OCI-LY7 (cell line): ENCODE measurements at regions not wholly inside any gene's neighbourhood (a gene's known extent, or its start where the extent isn't known, plus 50 kb on each side); places are given as distances from the start of the nearest gene placed in this dataset.

Source experiments
- BruUV-seq: library from RNA; stranded (reverse); fragments of 400-500 nt; replicated peaks from 2 replicates; lab custom pipeline; 2021; lab: Mats Ljungman, UMichigan
- CTCF ChIA-PET: fragments of 300-600 bp; sonication (Branson Sonifier 250); formaldehyde crosslinking; loops from one replicate; lab custom pipeline; 2022; ENCODE audit warnings: antibody characterized with exemption; ENCODE audit not compliant: unreplicated experiment; lab: Charles Lee
- POLR2A ChIA-PET: fragments of 300-600 bp; sonication (Branson Sonifier 250); formaldehyde crosslinking; loops from one replicate; lab custom pipeline; 2022; ENCODE audit warnings: antibody characterized with exemption; lab: Charles Lee
- DNase-seq: peaks from one replicate; pipeline ENCODE4 v3.0.0-alpha.2; 2015; ENCODE audit warnings: low spot score
- H2AFZ ChIP-seq: fragments of 200-600 bp; sonication (generic), shearing (Covaris generic); 2 replicates; pipeline ENCODE4 v1.6.1; 2014; ENCODE audit warnings: mild to moderate bottlenecking, antibody characterized with exemption, low read length, moderate library complexity
- H3K27ac ChIP-seq: fragments of 200-600 bp; sonication (generic); 2 replicates; pipeline ENCODE4 v1.5.1; 2014; ENCODE audit warnings: mixed run types, low read depth, mild to moderate bottlenecking, moderate library complexity, low read length, inconsistent platforms; ENCODE audit not compliant: poor library complexity, severe bottlenecking
- H3K36me3 ChIP-seq: fragments of 200-600 bp; sonication (generic); 2 replicates; pipeline ENCODE4 v1.6.1; 2014; ENCODE audit warnings: mild to moderate bottlenecking, antibody characterized with exemption, low read length, moderate library complexity, mixed read lengths; ENCODE audit not compliant: insufficient read depth
- H3K4me1 ChIP-seq: fragments of 200-600 bp; sonication (generic); 2 replicates; pipeline ENCODE4 v1.5.1; 2014; ENCODE audit warnings: mild to moderate bottlenecking, low read length; ENCODE audit not compliant: insufficient read depth, poor library complexity, severe bottlenecking
- H3K4me2 ChIP-seq: fragments of 200-600 bp; sonication (generic); 2 replicates; pipeline ENCODE4 v1.6.1; 2014; ENCODE audit warnings: mild to moderate bottlenecking, low read length
- H3K4me3 ChIP-seq: fragments of 200-600 bp; sonication (generic); 2 replicates; pipeline ENCODE4 v1.5.1; 2014; ENCODE audit warnings: mild to moderate bottlenecking, low read depth, low read length; ENCODE audit not compliant: poor library complexity, severe bottlenecking
- H3K79me2 ChIP-seq: fragments of 200-600 bp; sonication (generic); 2 replicates; pipeline ENCODE4 v1.6.1; 2016; ENCODE audit warnings: low read depth, mild to moderate bottlenecking, low read length, moderate library complexity, mixed read lengths; ENCODE audit not compliant: insufficient read depth
- H3K9me2 ChIP-seq: fragments of 200-600 bp; sonication (generic); 2 replicates; pipeline ENCODE4 v1.6.1; 2016; ENCODE audit warnings: mild to moderate bottlenecking, low read length, mixed read lengths; ENCODE audit not compliant: insufficient read depth
- H3K9me3 ChIP-seq: fragments of 200-600 bp; sonication (generic); 2 replicates; pipeline ENCODE4 v1.6.1; 2014; ENCODE audit warnings: mild to moderate bottlenecking, mixed run types, low read length, mixed read lengths
- H4K20me1 ChIP-seq: fragments of 200-600 bp; sonication (generic); 2 replicates; pipeline ENCODE4 v1.6.1; 2014; ENCODE audit warnings: mild to moderate bottlenecking, antibody characterized with exemption, low read length, moderate library complexity, mixed read lengths; ENCODE audit not compliant: insufficient read depth
- EZH2phosphoT487 ChIP-seq: fragments of 200-600 bp; sonication (generic); IDR thresholded peaks from 2 replicates; pipeline ENCODE4 v1.6.1; 2018; ENCODE audit warnings: low read depth, borderline replicate concordance, mild to moderate bottlenecking, mixed run types, antibody characterized with exemption, low read length, moderate library complexity, mixed read lengths
- intact Hi-C: fragments of 100-400 bp; cut with micrococcal nuclease; formaldehyde crosslinking; loops from one replicate; pipeline ENCODE4 v1.10.0; 2022; ENCODE audit not compliant: unreplicated experiment
- TF ChIP-seq, protein P1 (sequence below): fragments of 200-600 bp; sonication (generic); conservative IDR thresholded peaks from 2 replicates; pipeline ENCODE4 v1.5.1; 2014; ENCODE audit warnings: mild to moderate bottlenecking, antibody characterized with exemption, low read length, moderate library complexity, mixed read lengths

GRCh38 chr4:145295122-145295521 lies 114.7 kb upstream of the OTUD4 start:
- no peak overlapping the region for H3K4me3 ChIP-seq
- no peaks in the 10 kb centered on the region for H3K79me2 ChIP-seq
- DNase-seq: no peak
- peaks cover 20% of the 10 kb centered on the region for H3K4me1 ChIP-seq
- H3K36me3 ChIP-seq: no peaks in the 10 kb centered on the region
- H3K9me2 ChIP-seq: no peaks in the 10 kb centered on the region
- no TSS peak for BruUV-seq
- TF ChIP-seq, protein P1, sequence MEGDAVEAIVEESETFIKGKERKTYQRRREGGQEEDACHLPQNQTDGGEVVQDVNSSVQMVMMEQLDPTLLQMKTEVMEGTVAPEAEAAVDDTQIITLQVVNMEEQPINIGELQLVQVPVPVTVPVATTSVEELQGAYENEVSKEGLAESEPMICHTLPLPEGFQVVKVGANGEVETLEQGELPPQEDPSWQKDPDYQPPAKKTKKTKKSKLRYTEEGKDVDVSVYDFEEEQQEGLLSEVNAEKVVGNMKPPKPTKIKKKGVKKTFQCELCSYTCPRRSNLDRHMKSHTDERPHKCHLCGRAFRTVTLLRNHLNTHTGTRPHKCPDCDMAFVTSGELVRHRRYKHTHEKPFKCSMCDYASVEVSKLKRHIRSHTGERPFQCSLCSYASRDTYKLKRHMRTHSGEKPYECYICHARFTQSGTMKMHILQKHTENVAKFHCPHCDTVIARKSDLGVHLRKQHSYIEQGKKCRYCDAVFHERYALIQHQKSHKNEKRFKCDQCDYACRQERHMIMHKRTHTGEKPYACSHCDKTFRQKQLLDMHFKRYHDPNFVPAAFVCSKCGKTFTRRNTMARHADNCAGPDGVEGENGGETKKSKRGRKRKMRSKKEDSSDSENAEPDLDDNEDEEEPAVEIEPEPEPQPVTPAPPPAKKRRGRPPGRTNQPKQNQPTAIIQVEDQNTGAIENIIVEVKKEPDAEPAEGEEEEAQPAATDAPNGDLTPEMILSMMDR: no peak
- TF ChIP-seq EZH2phosphoT487: no peak
- H4K20me1 ChIP-seq: no peaks in the 10 kb centered on the region
- H3K4me2 ChIP-seq: no peak overlapping the region
- no peaks in the 10 kb centered on the region for H3K9me3 ChIP-seq
- H2AFZ ChIP-seq: no peak overlapping the region
- H3K27ac ChIP-seq: no peak overlapping the region
- intact Hi-C loops: no loop called here
- CTCF ChIA-PET: no interaction called here
- POLR2A ChIA-PET: no interaction called here

DNA sequence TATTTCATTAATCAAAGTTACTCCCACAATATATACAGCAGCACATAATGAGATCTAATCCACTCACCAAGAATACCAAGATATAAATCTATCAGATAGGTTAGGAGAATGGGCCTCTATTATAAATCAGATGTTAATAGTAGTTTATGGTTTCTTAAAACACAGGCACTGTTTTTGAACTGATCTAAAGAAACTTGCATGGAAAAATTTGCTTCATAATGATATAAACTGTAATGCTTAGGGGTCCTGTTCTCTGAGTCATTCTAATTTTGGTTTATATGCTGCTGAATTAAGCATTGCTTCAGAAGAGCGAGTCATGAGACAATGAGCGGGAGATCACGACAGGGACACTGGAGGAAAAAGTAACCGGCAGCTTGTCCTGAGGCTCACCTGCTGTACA lies 113.3 kb upstream of the OTUD4 start:
- no peak overlapping the region for H3K27ac ChIP-seq
- no peaks in the 10 kb centered on the region for H3K9me2 ChIP-seq
- H3K4me2 ChIP-seq: no peak overlapping the region
- ChIA-PET POLR2A (interaction anchor here (0.6 kb wide), 1 partner anchor 104 kb away, joined by 4 read pairs; no protein-coding TSS in a partner anchor), CTCF (no interaction called here)
- intact Hi-C loops: no loop called here
- no TSS peak for BruUV-seq
- no peaks in the 10 kb centered on the region for H3K36me3 ChIP-seq
- no peaks in the 10 kb centered on the region for H4K20me1 ChIP-seq
- H3K4me3 ChIP-seq: no peak overlapping the region
- H3K4me1 ChIP-seq: peaks cover 6% of the 10 kb centered on the region
- no peaks in the 10 kb centered on the region for H3K9me3 ChIP-seq
- TF ChIP-seq, protein P1: no peak
- no peak for TF ChIP-seq EZH2phosphoT487
- no peak overlapping the region for H2AFZ ChIP-seq
- no peak for DNase-seq
- H3K79me2 ChIP-seq: no peaks in the 10 kb centered on the region

DNA sequence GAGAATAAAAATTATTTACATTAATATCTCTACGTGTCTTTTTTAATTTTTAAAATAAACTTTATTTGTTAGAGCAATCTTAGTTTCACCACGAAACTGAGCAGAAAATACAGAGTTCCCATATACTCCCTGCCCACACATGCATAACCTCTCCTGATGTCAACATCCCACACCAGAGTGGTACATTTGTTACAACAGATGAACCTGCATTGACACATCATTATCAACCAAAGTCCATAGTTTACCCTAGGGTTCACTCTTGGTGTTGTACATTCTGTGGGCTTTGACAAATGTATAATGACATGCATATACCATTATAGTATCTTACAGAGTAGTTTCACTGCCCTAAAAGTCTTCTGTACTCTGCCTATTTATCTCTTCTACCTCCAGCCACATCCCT lies 110.6 kb upstream of the OTUD4 start:
- Histone ChIP-seq H3K9me3 (no peaks in the 10 kb centered on the region), H4K20me1 (no peaks in the 10 kb centered on the region), H3K36me3 (no peaks in the 10 kb centered on the region), H3K9me2 (no peaks in the 10 kb centered on the region), H3K4me2 (no peak overlapping the region), H3K4me3 (no peak overlapping the region), H3K4me1 (no peaks in the 10 kb centered on the region), H3K27ac (no peak overlapping the region), H2AFZ (no peak overlapping the region), H3K79me2 (no peaks in the 10 kb centered on the region)
- no peak for DNase-seq
- TF ChIP-seq EZH2phosphoT487: no peak
- TF ChIP-seq, protein P1: no peak
- ChIA-PET CTCF (no interaction called here), POLR2A (no interaction called here)
- BruUV-seq: no TSS peak
- intact Hi-C loops: no loop called here
